SW480 (cell line): ENCODE measurements at regions not wholly inside any gene's neighbourhood (a gene's known extent, or its start where the extent isn't known, plus 50 kb on each side); places are given as distances from the start of the nearest gene placed in this dataset.
"Not testable (repeated sequence)": the region's sequence is repeated elsewhere in the genome, so short reads cannot be mapped to it uniquely, and the experiment has no call there.

Experiments used
- DNase-seq: peaks from one replicate; pipeline ENCODE4 v3.0.0-alpha.2; 2016; ENCODE audit warnings: low spot score

GRCh38 chr11:134866215-134866614 is 454.2 kb upstream of the B3GAT1 start:
- no peak for DNase-seq

GRCh38 chr11:134864968-134865305 is 452.9 kb upstream of the B3GAT1 start:
- no peak for DNase-seq

GRCh38 chr11:134864233-134864967 is 452.4 kb upstream of the B3GAT1 start:
- DNase-seq: no peak

GRCh38 chr11:134863294-134863693 is 451.3 kb upstream of the B3GAT1 start:
- peak; percentile 95 for DNase-seq

GRCh38 chr11:134862587-134863195 is 450.6 kb upstream of the B3GAT1 start:
- DNase-seq: peak; percentile 80

- peak; percentile 15 for DNase-seq
Observed at GRCh38 chr11:134862105-134862502, 450.1 kb upstream of the B3GAT1 start.

- DNase-seq: no peak
Observed at GRCh38 chr11:134861490-134862104, 449.6 kb upstream of the B3GAT1 start.

GRCh38 chr11:134858783-134859480 is 446.9 kb upstream of the B3GAT1 start:
- DNase-seq: no peak

GRCh38 chr11:134857035-134857434 is 445.0 kb upstream of the B3GAT1 start:
- DNase-seq: no peak

- no peak for DNase-seq
Observed at GRCh38 chr11:134856056-134856971, 444.3 kb upstream of the B3GAT1 start.

- no peak for DNase-seq
Observed at GRCh38 chr11:134853992-134854991, 442.2 kb upstream of the B3GAT1 start.

GRCh38 chr11:134851503-134852224 is 439.6 kb upstream of the B3GAT1 start:
- DNase-seq: not testable (repeated sequence)

- DNase-seq: no peak
Observed at GRCh38 chr11:134850566-134850965, 438.5 kb upstream of the B3GAT1 start.

GRCh38 chr11:134849833-134850232 is 437.8 kb upstream of the B3GAT1 start:
- DNase-seq: no peak

GRCh38 chr11:134847083-134847715 is 435.2 kb upstream of the B3GAT1 start:
- DNase-seq: no peak

GRCh38 chr11:134846328-134847082 is 434.5 kb upstream of the B3GAT1 start:
- no peak for DNase-seq

- no peak for DNase-seq
Observed at GRCh38 chr11:134845474-134846327, 433.7 kb upstream of the B3GAT1 start.

GRCh38 chr11:134844838-134845237 is 432.8 kb upstream of the B3GAT1 start:
- DNase-seq: no peak
